GM21723 (cell line): ENCODE measurements at regions not wholly inside any gene's neighbourhood (a gene's known extent, or its start where the extent isn't known, plus 50 kb on each side); places are given as distances from the start of the nearest gene placed in this dataset.
"Not testable (repeated sequence)": the region's sequence is repeated elsewhere in the genome, so short reads cannot be mapped to it uniquely, and the experiment has no call there.

ENCODE experiments used
- ATAC-seq: cut with Tn5 transposase; IDR thresholded peaks from one replicate; pipeline ENCODE4 v1.9.1; 2021; ENCODE audit warnings: mild to moderate bottlenecking, moderate library complexity; ENCODE audit not compliant: unreplicated experiment

DNA sequence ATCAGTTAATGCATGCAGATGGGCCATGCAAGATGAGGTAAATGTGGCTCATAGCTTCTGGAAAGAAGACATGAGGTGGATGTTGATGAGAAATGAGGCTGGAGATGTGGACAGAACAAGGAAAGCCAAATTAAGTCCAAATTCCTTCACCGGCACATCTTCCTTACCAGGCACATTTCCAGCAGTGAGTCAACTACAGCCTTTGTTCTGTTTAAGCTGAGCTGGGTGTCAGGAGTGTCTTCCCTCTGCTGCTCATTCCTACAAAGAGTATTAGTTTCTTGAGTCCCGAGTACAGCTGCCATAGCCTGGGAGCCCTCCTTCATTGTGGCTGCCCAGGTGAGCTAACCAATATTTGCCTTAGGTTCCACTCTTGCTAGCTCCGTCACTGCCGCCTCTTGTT is 945.0 kb downstream of the SLC4A3 start:
- no peak for ATAC-seq

DNA sequence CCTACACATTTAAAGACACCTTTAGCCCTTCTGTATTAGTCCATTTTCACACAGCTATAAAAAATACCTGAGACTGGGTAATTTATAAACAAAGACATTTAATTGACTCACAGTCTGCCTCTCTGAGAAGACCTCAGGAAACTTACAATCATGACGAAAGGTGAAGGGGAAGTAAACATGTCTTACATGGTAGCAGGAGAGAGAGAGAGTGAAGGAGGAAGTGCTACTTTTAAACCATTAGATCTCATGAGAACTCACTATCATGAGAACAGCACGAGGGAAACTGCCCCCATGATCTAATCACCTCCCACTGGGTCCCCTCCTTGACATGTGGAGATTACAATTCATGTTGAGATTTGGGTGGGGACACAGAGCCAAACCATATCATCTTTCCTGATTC is 946.6 kb downstream of the SLC4A3 start:
- ATAC-seq, result no peak

DNA sequence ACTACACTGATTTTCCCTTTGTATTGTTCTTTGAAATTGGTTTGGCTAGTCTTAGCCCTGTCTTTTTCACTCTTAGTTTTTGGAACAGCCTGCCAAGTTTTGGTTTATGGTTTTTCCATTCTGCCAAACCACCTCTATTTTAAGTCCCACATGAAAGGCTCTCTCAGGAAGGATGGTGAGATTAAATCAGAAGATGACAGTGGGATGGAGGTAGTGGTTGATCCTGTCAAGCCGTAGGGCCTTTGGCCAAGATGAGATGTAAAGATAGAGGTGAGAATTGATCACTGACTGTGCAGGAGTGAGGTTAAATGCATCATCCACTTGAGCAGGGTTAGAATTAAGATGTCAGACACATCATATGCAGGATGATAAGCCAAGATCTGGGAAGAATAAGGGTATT is 948.5 kb downstream of the SLC4A3 start:
- no peak for ATAC-seq

DNA sequence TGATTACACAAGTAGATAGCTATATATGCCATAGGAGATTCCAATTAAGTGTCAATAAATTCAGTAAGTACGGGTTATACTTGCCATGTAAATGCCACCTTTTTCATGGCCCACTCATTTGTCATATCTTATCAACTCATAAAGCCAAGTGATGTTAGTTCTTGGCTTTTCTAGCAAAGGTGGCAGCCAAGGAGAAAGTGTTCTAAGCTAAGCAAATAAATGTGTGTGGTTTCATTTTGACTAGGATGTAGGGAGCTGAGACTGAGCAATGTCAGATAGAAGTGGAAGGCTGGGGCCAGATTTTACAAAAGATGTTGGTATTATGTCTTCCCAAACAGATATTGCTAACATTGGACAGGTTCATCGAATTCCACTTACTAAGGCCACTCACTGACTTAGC is 952.0 kb downstream of the SLC4A3 start:
- no peak for ATAC-seq

DNA sequence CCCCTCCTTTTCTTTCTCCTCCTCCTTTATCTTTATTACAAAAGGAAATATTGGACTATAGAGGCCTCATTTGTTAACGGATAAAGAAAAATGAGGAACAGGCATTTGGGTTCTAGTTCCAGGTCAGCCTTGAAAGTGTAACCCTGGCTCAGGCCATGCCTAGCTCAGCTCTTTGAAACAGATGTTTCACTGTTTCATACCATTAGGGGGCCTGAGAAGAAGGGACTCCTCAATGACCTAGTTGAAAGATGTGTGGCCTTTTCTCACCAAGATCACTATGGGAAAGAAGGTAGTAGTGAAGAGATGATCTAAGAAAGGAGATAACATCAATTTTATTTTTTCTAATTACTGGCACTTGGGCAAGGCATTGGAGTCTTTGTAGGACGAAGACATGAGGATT is 952.7 kb downstream of the SLC4A3 start:
- ATAC-seq, result no peak

DNA sequence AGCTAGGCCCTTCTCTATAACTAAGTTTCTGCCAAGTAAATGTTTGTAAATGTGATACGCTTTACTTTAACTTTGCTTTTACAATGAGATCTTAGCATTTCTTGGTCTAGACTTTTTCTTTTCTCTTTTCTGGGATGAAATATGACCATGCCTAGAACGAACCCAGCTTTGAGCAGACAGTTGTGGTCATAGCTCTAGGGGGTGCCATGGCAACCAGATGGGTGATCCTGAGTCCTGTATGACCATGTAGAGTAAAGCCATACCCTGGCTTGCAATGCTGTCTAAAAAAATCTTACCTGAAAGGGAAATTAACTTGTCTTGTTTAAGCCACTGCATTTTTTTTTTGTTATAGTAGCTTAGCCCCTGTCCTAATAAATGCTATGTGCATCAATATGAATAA is 956.3 kb downstream of the SLC4A3 start:
- no peak for ATAC-seq

DNA sequence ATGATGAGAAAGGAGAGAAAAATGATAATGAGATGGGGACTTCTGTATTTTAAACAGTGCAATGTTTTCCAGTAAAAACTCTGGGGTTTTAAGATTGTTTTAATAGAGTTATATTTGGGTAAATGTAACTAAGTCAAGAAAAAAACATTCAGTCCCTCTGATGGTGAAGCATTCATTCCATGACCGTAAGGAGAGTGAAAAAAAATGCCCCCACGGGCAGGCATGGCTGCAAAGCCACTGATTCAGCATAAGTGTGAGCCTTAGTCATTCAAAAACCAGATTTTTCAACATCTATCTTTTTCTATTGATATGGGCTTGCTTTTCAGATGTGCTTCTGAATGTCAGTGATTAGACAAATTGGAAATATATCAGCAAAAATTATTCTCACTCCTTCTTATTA is 957.8 kb downstream of the SLC4A3 start:
- no peak for ATAC-seq

DNA sequence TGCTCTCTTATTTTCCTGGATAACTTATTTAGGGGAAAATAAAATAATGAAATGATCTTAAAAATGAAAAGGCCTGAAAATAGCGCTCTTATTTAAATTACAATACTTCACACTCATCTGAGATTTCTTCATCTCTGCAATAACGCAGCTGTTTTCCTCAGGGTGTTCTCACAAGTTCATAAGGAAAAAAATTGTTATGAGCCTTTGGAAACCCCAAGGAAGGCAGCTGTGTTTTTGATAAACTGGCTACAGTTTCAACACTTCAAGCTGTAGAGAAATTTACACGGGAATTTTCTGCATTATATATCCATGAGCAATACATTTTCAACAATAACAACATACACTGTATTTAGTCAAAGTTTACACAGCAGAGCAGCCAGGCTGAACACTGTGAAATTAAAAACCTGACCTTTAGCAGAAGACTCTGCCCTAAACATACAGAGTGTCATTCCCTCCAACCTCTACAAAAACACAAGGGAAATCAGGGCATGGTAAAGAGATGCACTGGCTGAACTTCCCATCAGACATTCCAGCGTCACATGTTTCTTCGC is 959.6 kb downstream of the SLC4A3 start:
- no peak for ATAC-seq

DNA sequence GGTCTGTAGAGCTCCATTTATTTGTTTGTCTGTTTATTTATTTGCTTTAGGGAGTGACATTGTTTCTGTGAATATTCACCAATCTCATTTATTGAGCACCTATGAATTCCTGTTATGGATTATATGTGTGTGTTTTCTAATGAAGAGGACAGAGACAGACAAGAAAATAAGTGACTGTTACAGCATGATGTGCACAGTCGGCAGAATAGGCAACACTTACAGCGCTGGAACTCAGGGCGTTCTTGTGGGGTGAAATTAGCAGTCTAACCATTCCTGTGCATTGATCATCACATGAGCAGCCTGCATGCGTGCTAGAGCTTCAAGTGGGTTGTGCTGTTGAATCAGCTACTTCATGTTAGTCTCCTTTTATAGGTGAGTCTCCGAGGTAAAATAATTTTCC is 960.7 kb downstream of the SLC4A3 start:
- ATAC-seq, result no peak

DNA sequence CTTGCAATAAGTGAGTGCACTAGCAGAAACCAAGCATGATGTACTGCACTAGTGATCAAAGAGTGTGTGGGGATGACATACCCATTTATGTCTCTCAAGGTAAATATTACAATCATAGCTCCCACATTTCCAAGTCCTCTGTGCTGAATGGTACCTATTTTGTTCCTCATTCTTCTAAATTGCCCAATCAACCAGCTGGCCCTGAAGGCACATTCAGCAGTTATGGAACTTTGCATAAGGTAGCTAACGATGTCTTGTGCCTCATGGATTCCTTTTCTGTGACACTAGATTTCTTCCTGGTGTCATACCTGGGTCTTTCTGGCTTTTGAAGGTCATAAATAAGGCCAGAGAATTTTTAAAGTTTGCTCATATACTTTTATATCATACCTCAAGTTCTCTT is 963.0 kb downstream of the SLC4A3 start:
- ATAC-seq, result no peak

DNA sequence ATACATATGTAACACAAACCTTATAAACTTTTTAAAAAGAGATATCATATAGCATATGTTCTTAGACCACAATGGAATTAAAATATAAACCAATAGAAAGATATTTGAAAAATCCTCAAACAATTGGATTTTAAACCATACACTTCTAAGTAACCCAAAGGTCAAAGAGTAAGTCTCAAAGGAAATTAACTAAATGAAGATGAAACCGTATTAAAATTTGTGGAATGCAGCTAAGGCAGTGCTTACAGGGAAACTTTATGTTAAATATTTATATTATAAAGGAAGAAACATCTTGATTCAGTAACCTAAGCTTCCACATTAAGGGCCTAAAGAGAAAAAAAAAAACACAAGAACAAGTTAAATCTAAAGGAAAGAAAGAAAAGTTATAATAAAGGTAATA is 966.1 kb downstream of the SLC4A3 start:
- ATAC-seq, result no peak

DNA sequence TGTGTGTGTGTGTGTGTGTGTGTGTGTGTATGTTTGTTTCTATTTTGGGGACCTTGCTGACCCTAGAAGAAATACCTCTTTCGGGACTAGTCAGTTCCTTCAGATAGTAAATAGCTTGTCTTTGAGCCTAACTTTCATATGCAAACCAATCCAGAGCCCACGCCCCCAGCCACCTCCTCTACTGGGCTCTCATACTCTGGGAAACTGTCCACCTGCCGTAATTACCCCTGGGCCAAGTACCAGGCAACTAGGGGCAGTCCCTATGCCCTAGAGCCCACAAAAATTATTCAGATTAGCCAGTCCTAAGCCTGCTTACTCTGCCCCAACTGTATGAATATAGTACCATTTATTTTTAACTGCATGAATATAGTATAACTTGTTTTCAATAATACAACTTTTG is 970.4 kb downstream of the EPHA4 start:
- ATAC-seq, result no peak

DNA sequence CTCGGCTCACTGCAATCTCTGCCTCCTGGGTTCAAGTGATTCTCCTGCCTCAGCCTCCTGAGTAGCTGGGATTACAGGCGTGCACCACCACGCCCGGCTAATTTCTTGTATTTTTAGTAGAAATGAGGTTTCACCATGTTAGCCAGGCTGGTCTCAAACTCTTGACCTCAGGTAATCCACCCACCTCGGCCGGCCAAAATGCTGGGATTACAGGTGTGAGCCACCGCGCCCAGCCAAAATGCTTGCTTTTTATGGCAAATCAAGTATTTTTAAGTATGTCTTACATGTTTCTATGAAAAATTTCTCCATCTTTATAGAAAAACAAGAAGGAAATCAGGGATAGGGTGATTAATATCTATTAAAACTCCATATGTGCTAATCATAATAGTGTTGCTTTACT is 959.1 kb downstream of the EPHA4 start:
- not testable (repeated sequence) for ATAC-seq

DNA sequence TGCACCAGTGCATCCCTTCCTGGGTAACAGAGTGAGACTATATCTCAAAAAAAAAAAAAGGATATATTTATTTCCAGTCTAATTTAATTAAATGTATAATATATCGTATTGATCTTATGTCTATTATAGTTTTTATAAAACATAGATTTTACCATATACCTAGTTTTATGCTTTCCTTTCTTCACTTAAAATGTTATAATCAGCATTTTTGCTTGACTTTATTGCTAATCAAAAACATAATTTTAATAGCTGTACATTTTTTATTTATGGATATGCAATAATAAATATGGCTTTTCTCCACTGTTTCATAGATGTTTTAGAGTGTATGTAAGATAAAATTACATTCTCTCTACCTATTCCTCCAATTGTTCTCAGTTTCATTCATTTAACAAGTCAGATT is 958.0 kb downstream of the EPHA4 start:
- ATAC-seq, result no peak

DNA sequence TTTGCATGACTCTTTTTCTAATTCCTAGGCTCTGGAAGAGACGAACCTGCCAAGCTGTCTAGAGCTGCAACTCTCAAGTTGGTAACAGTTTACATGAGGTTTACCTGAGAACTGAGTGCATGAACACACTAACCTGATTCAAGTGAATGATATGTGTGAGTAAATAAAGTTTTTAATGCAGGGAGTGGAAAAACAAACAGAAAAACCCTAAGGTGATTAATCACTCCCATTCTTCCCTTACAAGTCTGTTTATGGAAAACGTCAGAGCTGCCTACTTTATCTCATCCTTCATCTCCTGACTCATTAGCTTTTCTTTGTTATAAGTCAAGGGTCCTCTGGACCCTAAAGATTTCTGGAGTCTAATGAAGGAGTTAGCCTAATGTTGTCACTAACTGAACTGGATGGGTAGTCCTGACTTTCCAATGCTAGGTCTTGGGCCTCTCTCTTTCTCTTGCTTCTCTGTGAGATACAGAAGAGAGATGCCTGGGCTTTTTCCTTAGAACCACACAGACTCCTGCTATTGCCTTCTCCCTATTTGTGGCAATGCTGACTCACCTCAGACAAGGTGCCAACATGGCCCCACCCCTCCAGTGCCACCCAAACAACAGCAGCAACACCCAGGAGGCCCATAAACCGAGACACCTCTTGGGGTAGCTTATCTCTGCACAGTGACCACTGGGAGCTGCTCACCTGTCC is 952.4 kb downstream of the EPHA4 start:
- ATAC-seq, result no peak

DNA sequence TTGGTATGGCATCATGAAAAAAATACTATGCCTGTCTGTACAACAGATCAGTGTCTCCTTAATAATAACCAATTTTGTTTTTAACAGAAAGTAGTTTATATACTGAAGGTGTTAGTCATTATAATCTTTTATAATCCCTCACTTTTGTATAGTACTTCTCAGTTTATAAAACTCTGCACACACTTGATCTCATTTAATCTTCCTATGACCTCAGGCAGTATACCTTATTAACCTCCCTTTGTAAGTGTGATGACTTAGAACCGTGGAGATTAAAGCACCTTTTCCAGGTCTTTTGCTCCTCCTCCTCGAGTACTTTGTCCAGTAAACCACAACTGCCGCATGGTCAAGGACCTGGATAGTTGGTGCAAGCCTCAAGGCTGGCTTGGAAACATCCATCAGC is 945.5 kb downstream of the EPHA4 start:
- ATAC-seq, result no peak

DNA sequence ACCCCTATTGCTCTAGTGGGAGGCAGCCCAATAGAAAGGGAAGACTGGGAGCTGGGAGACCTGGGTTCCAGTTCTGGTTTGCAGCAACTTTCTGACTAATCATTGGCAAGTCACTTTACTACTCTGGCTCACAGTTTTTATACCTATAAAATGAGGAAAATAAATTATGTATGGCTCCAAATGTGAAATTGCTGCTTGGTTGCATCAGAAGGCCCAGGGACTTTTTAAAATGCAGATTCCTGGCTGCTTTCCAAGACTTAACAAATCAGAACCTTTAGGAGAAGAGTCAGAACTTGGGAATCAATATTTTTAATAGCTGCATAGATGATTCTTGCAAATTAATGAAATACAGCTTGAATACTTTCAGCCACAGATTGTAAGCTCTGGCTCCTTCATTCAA is 943.9 kb downstream of the EPHA4 start:
- ATAC-seq, result no peak

DNA sequence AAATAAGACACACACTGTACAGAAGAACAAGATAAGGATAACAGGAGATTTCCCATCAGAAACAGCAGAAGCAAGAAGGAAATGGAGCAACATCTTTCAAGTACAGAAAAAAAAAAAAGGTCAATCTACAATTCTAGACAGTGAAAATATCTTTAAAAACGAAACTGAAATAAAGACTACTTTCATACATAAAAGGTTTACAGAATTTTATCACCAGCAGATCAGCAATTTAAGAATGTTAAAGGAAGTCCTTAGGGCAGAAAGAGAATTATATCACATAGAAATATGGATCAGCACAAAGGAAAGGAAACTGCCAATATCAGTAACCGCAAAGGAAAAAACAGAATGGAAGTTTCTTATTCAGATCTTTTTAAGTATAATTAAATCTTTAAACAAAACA is 931.0 kb downstream of the EPHA4 start:
- no peak for ATAC-seq

DNA sequence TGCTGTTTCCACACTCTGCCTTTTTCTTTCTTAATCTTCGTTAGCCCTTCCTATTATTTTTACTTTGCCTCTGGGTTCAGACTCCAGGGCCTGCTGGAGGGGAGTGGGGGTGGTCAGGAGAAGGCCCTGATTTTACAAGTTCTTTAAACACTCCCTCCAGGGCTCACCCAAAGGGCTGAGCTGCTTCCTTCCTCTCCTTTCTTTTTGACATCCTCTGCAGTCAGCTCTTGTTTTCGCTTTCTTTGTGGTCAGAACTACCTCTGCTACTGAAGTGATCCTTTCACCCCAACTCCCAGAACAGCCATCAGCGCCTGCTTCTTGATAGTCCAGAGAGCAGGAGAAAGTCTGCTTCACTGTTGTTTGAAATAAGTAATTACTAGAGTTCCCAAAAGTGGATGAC is 925.7 kb downstream of the EPHA4 start:
- ATAC-seq, result peak; percentile 79

DNA sequence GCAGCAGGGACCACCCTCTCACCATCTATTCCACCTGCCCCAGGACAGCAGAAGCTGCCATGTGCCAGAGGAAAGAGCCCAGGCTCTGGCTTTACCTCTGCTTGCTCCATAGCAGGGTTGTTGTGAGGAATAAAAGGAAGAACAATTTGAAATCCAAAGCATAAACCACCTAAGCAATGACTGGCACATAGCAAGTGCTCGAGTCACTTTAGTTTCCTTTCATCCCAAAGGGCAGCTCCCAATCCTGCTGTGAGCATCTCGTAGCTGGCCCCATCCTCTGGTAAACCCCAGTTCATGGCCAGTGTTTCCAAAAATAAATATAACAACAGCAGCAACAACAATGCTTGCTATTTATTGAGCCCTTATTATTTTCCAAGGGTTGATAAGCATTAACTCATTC is 923.5 kb downstream of the EPHA4 start:
- no peak for ATAC-seq

DNA sequence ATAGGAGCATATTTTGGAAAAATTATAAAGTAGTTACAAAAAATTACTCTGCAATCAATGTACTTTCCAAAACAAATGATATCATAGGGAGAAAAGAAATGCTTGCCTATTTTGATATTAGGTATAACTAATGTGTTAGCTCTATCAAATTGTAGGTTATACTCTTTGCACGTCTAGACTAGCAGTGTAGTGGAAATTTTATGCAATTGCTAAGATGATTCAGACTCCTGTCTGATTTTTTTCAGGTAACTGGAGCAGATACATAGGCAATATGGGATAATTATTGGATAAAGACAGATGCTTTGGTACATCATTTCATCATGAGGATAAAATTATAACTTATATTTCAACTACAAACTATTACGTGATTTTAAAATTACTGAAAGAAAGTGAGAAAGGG is 918.3 kb downstream of the EPHA4 start:
- ATAC-seq, result no peak

DNA sequence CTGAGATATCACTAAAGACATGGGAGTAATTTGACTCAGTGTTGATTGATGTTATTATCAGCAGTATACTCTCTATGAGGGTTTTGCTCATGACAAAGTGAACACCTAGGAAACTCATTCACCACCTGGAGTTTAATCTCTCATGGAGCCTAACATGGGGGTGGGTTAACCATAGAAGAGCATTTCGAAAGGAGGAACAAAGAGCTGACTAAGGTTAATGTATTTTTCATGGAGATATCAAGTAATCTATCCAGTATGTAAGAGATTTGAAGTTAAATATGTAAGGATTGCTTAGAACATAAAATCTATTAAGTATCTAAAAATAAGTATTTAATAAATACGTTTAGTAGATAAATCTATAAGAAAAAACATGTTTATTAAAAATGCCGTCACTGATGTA is 917.8 kb downstream of the EPHA4 start:
- no peak for ATAC-seq
